H1 (cell line): ENCODE measurements at regions not wholly inside any gene's neighbourhood (a gene's known extent, or its start where the extent isn't known, plus 50 kb on each side); places are given as distances from the start of the nearest gene placed in this dataset.

Experiments
- CTCF ChIA-PET: fragments of 300-600 bp; sonication (Branson Sonifier 250); formaldehyde crosslinking; loops from one replicate; lab custom pipeline; 2021; ENCODE audit not compliant: partially characterized antibody; lab: Charles Lee
- POLR2A ChIA-PET: fragments of 300-600 bp; sonication (Branson Sonifier 250); formaldehyde crosslinking; loops from one replicate; lab custom pipeline; 2021; ENCODE audit warnings: inconsistent platforms; ENCODE audit not compliant: partially characterized antibody; lab: Charles Lee
- DNase-seq, 2 experiments: peaks; one replicate each; pipeline versions ENCODE4 v3.0.0 to v3.0.0-alpha.2; 2010 to 2022; ENCODE audit warnings: low spot score in 2 of 2, low read depth in 1 of 2, mixed read lengths in 1 of 2
- FAIRE-seq: peaks from 2 replicates; lab custom pipeline; 2011; peaks lifted over from hg19 to GRCh38; lab: Jason Lieb, UNC
- H2AFZ ChIP-seq: 2 replicates; pipeline ENCODE4 v1.8.1; 2012; ENCODE audit warnings: low read length, inconsistent platforms
- H2AK5ac ChIP-seq: 2 replicates; pipeline ENCODE4 v1.6.1; 2013; ENCODE audit warnings: low read depth, low read length
- H2BK120ac ChIP-seq: replicated peaks from 2 replicates; pipeline ENCODE3; 2013; ENCODE audit warnings: low read depth, low read length, inconsistent platforms
- H2BK12ac ChIP-seq: 2 replicates; pipeline ENCODE4 v1.6.1; 2013; ENCODE audit warnings: low read depth, low read length
- H2BK15ac ChIP-seq: 2 replicates; pipeline ENCODE4 v1.6.1; 2013; ENCODE audit warnings: low read length
- H2BK20ac ChIP-seq: 2 replicates; pipeline ENCODE4 v1.6.1; 2013; ENCODE audit warnings: low read length
- H2BK5ac ChIP-seq: 2 replicates; pipeline ENCODE4 v1.6.1; 2013; ENCODE audit warnings: low read depth, low read length
- H3K14ac ChIP-seq: 2 replicates; pipeline ENCODE4 v1.6.1; 2013; ENCODE audit warnings: inconsistent platforms; ENCODE audit not compliant: insufficient read length
- H3K18ac ChIP-seq: 2 replicates; pipeline ENCODE4 v1.6.1; 2013; ENCODE audit warnings: low read length; ENCODE audit errors: extremely low read depth
- H3K23ac ChIP-seq: 2 replicates; pipeline ENCODE4 v1.6.1; 2013; ENCODE audit warnings: inconsistent platforms; ENCODE audit not compliant: insufficient read length
- H3K23me2 ChIP-seq: 2 replicates; pipeline ENCODE4 v1.6.1; 2013; ENCODE audit warnings: low read depth, low read length
- H3K27ac ChIP-seq: 2 replicates; pipeline ENCODE4 v1.6.1; 2011; ENCODE audit warnings: low read depth, low read length, inconsistent platforms
- H3K27me3 ChIP-seq, 4 experiments: replicated peaks in 1 of 4; 1 replicate in 1 of 4; 2 replicates in 3 of 4; pipeline versions ENCODE4 v1.6.1 to v1.8.1; 2011 to 2013; ENCODE audit warnings: low read length in 3 of 4, mild to moderate bottlenecking in 3 of 4, inconsistent platforms in 2 of 4, mixed read lengths in 2 of 4, moderate library complexity in 1 of 4; ENCODE audit not compliant: control insufficient read depth in 3 of 4, insufficient read depth in 3 of 4; ENCODE audit errors: extremely low read depth in 1 of 4
- H3K36me3 ChIP-seq, 4 experiments: 2 replicates each; pipeline versions ENCODE4 v1.6.1 to v1.8.1; 2011 to 2013; ENCODE audit warnings: mild to moderate bottlenecking in 4 of 4, low read length in 3 of 4, moderate library complexity in 2 of 4, control low read depth in 1 of 4, inconsistent platforms in 1 of 4; ENCODE audit not compliant: insufficient read depth in 4 of 4, control insufficient read depth in 2 of 4
- H3K4ac ChIP-seq: replicated peaks from 2 replicates; pipeline ENCODE3; 2013; ENCODE audit warnings: low read length, low read depth, mixed read lengths, inconsistent platforms; ENCODE audit not compliant: insufficient read length
- H3K4me1 ChIP-seq, 4 experiments: replicated peaks in 1 of 4; 1 replicate in 1 of 4; 2 replicates in 3 of 4; pipeline versions ENCODE4 v1.6.1 to v1.8.1; 2011 to 2013; ENCODE audit warnings: low read length in 3 of 4, inconsistent platforms in 2 of 4, mixed read lengths in 1 of 4; ENCODE audit not compliant: insufficient read depth in 4 of 4, control insufficient read depth in 3 of 4
- H3K4me2 ChIP-seq, 2 experiments: 2 replicates each; pipeline versions ENCODE4 v1.6.1 to v1.8.1; 2011 to 2013; ENCODE audit warnings: low read depth in 2 of 2, low read length in 2 of 2, control low read depth in 1 of 2, inconsistent platforms in 1 of 2, mild to moderate bottlenecking in 1 of 2; ENCODE audit not compliant: insufficient read depth in 1 of 2
- H3K4me3 ChIP-seq, 4 experiments: fragments of 200-600, 300-600 bp in 1 of 4; sonication (generic), shearing (Covaris generic), sonication (Bioruptor Twin) in 1 of 4; 2 replicates each; pipeline versions ENCODE4 v1.5.1 to v1.8.1; 2011 to 2016; ENCODE audit warnings: low read length in 4 of 4, low read depth in 3 of 4, control low read depth in 2 of 4, inconsistent platforms in 2 of 4, mild to moderate bottlenecking in 2 of 4, mixed read lengths in 1 of 4, moderate library complexity in 1 of 4; ENCODE audit not compliant: insufficient read depth in 2 of 4; ENCODE audit errors: extremely low read depth in 1 of 4
- H3K56ac ChIP-seq: replicated peaks from 2 replicates; pipeline ENCODE3; 2013; ENCODE audit warnings: low read depth, mild to moderate bottlenecking, mixed read lengths, low read length, inconsistent platforms; ENCODE audit not compliant: insufficient read length
- H3K79me1 ChIP-seq: 2 replicates; pipeline ENCODE4 v1.6.1; 2013; ENCODE audit warnings: low read depth, low read length, control low read depth
- H3K79me2 ChIP-seq, 2 experiments: 2 replicates each; pipeline versions ENCODE4 v1.6.1 to v1.8.1; 2012 to 2013; ENCODE audit warnings: low read length in 2 of 2, mild to moderate bottlenecking in 2 of 2, inconsistent platforms in 1 of 2; ENCODE audit not compliant: insufficient read depth in 2 of 2, control insufficient read depth in 1 of 2
- H3K9ac ChIP-seq, 4 experiments: replicated peaks in 1 of 4; 1 replicate in 1 of 4; 2 replicates in 3 of 4; pipeline versions ENCODE4 v1.6.1 to v1.8.1; 2011 to 2013; ENCODE audit warnings: low read depth in 3 of 4, low read length in 3 of 4, control low read depth in 2 of 4, mild to moderate bottlenecking in 2 of 4, moderate library complexity in 2 of 4, inconsistent platforms in 1 of 4; ENCODE audit errors: extremely low read depth in 1 of 4
- H3K9me3 ChIP-seq, 2 experiments: 2 replicates each; pipeline versions ENCODE4 v1.6.1 to v1.8.1; 2012 to 2013; ENCODE audit warnings: mild to moderate bottlenecking in 2 of 2, moderate library complexity in 2 of 2, control low read depth in 1 of 2, inconsistent platforms in 1 of 2, low read depth in 1 of 2, low read length in 1 of 2, mixed read lengths in 1 of 2; ENCODE audit not compliant: insufficient read depth in 2 of 2
- H4K20me1 ChIP-seq, 2 experiments: replicated peaks in 1 of 2; 2 replicates each; pipeline versions ENCODE3 to v1.8.1; 2011 to 2013; ENCODE audit warnings: inconsistent platforms in 2 of 2, low read length in 2 of 2, mild to moderate bottlenecking in 1 of 2; ENCODE audit not compliant: insufficient read depth in 2 of 2, control insufficient read depth in 1 of 2
- H4K5ac ChIP-seq: 2 replicates; pipeline ENCODE4 v1.6.1; 2013; ENCODE audit warnings: low read length, low read depth, mixed read lengths, inconsistent platforms; ENCODE audit not compliant: insufficient read length
- H4K8ac ChIP-seq: 2 replicates; pipeline ENCODE4 v1.8.0; 2013; ENCODE audit warnings: mild to moderate bottlenecking, moderate library complexity, low read length, inconsistent platforms; ENCODE audit not compliant: insufficient read depth; ENCODE audit errors: extremely low read depth
- H4K91ac ChIP-seq: replicated peaks from 2 replicates; pipeline ENCODE3; 2013; ENCODE audit warnings: low read length, mixed read lengths, inconsistent platforms; ENCODE audit not compliant: insufficient read length
- BRCA1 ChIP-seq: IDR thresholded peaks from 2 replicates; pipeline ENCODE4 v1.6.1; 2012; ENCODE audit warnings: low read depth, low read length, improper control_type of control experiment
- CBX5 ChIP-seq: fragments of 300-800, 300-1000 bp; sonication (generic); IDR thresholded peaks from 2 replicates; pipeline ENCODE4 v1.7.1; 2016; ENCODE audit warnings: antibody characterized with exemption, low read length, low read depth
- GABPA ChIP-seq: IDR thresholded peaks from 2 replicates; pipeline ENCODE4 v1.6.1; 2011; ENCODE audit warnings: mild to moderate bottlenecking, low read length, moderate library complexity, borderline replicate concordance; ENCODE audit not compliant: insufficient read depth
- GTF2F1 ChIP-seq: IDR thresholded peaks from 2 replicates; pipeline ENCODE4 v1.6.1; 2012; ENCODE audit warnings: low read depth, low read length, improper control_type of control experiment, borderline replicate concordance
- RBBP5 ChIP-seq: IDR thresholded peaks from 2 replicates; pipeline ENCODE4 v1.7.1; 2012; ENCODE audit warnings: low read depth, mild to moderate bottlenecking, inconsistent platforms, low read length, moderate library complexity, borderline replicate concordance
- SUZ12 ChIP-seq: fragments of 200-600 bp; sonication (generic); IDR thresholded peaks from 2 replicates; pipeline ENCODE4 v1.6.1; 2012; ENCODE audit warnings: mild to moderate bottlenecking, inconsistent platforms, low read length, moderate library complexity, mixed read lengths
- WGBS, 2 experiments: shearing (Covaris generic) in 1 of 2; methylation state at CpG; one replicate each; pipeline versions ENCODE4 v1.1.6 to v1.1.7; 2013 to 2015; ENCODE audit warnings: low lambda C conversion rate in 2 of 2, mixed read lengths in 2 of 2, inconsistent platforms in 1 of 2, low coverage in 1 of 2, missing lambda C conversion rate in 1 of 2; ENCODE audit not compliant: insufficient replicate concordance in 2 of 2, insufficient coverage in 1 of 2, insufficient read length in 1 of 2; ENCODE audit errors: extremely low coverage in 1 of 2, missing lambda C conversion rate in 1 of 2; 5-methylcytosine and 5-hydroxymethylcytosine counted together

- H3K14ac ChIP-seq: no peak overlapping the region
- no peak overlapping the region for H2BK120ac ChIP-seq
Measured at GRCh38 chr7:32142649-32143048, 72.4 kb upstream of the PDE1C start.

More at GRCh38 chr7:32142649-32143048, 72.4 kb upstream of the PDE1C start:
- H3K27me3 ChIP-seq: no peaks in the 10 kb centered on the region
- H3K56ac ChIP-seq: no peak overlapping the region
- WGBS, 2 experiments: 54% methylated on average over 3 of the region's 3 CpGs; no CpG with 5 or more reads in 1 of the 2 experiments
- no peak overlapping the region for H3K18ac ChIP-seq
- no peak overlapping the region for H4K91ac ChIP-seq
- H2BK15ac ChIP-seq: no peak overlapping the region
- ChIA-PET CTCF (interaction anchor here (1.0 to 1.4 kb wide), 4 partner anchors 9 to 328 kb away, joined by 3 to 4 read pairs (median 3); no protein-coding TSS in a partner anchor), POLR2A (no interaction called here)
- no peaks in the 10 kb centered on the region for H3K79me1 ChIP-seq
- no peak overlapping the region for H2BK5ac ChIP-seq
- DNase-seq (no peak), FAIRE-seq (no peak)
- TF ChIP-seq GTF2F1 (no peak), RBBP5 (no peak), GABPA (no peak), SUZ12 (no peak), BRCA1 (no peak), CBX5 (no peak)
- no peak overlapping the region for H2BK20ac ChIP-seq
- no peak overlapping the region for H3K4me3 ChIP-seq
- no peaks in the 10 kb centered on the region for H3K79me2 ChIP-seq
- H4K20me1 ChIP-seq: no peaks in the 10 kb centered on the region
- H4K5ac ChIP-seq: no peak overlapping the region
- no peak overlapping the region for H3K4ac ChIP-seq
- H3K4me1 ChIP-seq: no peaks in the 10 kb centered on the region
- H3K23me2 ChIP-seq: no peaks in the 10 kb centered on the region
- no peak overlapping the region for H3K9ac ChIP-seq
- H2BK12ac ChIP-seq: no peak overlapping the region
- no peak overlapping the region for H2AK5ac ChIP-seq
- H3K4me2 ChIP-seq: no peak overlapping the region
- H4K8ac ChIP-seq: no peak overlapping the region
- no peak overlapping the region for H3K23ac ChIP-seq
- no peak overlapping the region for H3K27ac ChIP-seq
- no peaks in the 10 kb centered on the region for H3K36me3 ChIP-seq
- no peak overlapping the region for H2AFZ ChIP-seq
- H3K9me3 ChIP-seq: peaks cover 0 to 3% of the 10 kb centered on the region in 2 experiments; a peak in 1 of 4 replicates
